ENCODE measurements at regions not wholly inside any gene's neighbourhood (a gene's known extent, or its start where the extent isn't known, plus 50 kb on each side); places are given as distances from the start of the nearest gene placed in this dataset.

DNA sequence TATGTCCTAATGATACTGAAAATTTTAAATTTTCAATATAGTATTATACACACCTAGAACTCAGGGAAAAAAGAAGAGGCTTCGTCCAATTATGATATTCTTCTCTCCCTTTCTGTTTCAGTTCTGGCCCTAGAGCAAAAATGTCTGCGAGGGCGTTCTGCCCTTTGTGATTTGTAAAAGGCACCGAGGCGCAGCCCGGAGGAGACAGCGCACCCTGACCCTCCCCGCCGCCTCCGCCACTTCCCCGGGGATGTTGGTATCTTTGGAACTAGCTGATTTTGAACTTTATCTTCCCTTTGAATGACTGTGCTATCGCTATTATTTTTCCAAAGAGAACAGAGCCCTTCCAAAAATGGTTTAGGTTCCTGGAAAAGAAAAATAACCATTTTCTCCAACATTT lies 173.2 kb upstream of the FAM9B start:
- Mint-ChIP-seq H3K9me3 (peaks cover 9% of the 10 kb centered on the region), H3K36me3 (no peaks in the 10 kb centered on the region), H3K4me1 (ENCODE audit: unreplicated experiment) (no peaks in the 10 kb centered on the region), H3K27ac (no peak overlapping the region), H3K27me3 (peaks cover 7% of the 10 kb centered on the region), H3K4me3 (peak overlapping the region; percentile 34)
- no peak for DNase-seq (ENCODE audit: extremely low spot score, unreplicated experiment)
- TF ChIP-seq, protein P1, sequence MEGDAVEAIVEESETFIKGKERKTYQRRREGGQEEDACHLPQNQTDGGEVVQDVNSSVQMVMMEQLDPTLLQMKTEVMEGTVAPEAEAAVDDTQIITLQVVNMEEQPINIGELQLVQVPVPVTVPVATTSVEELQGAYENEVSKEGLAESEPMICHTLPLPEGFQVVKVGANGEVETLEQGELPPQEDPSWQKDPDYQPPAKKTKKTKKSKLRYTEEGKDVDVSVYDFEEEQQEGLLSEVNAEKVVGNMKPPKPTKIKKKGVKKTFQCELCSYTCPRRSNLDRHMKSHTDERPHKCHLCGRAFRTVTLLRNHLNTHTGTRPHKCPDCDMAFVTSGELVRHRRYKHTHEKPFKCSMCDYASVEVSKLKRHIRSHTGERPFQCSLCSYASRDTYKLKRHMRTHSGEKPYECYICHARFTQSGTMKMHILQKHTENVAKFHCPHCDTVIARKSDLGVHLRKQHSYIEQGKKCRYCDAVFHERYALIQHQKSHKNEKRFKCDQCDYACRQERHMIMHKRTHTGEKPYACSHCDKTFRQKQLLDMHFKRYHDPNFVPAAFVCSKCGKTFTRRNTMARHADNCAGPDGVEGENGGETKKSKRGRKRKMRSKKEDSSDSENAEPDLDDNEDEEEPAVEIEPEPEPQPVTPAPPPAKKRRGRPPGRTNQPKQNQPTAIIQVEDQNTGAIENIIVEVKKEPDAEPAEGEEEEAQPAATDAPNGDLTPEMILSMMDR (conservative IDR thresholded peaks at IDR 0.05) = no peak

DNA sequence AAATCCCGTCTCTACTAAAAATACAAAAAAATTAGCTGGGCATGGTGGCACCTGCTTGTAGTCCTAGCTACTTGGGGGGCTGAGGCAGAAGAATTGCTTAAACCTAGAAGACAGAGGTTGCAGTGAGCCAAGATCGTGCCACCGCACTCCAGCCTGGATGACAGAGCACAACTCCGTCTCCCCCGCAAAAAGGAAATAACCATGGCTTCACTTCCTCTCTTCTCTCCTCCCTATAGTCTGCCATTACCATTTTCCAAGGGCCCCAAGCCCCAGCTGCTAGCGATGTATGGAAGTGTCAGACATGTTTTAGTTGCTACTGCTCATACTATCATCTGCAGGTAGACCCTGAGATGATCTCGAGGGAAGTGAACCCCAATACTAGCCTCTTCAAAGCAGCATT lies 177.3 kb upstream of the FAM9B start:
- Mint-ChIP-seq H3K4me1 (ENCODE audit: unreplicated experiment) (no peaks in the 10 kb centered on the region), H3K4me3 (no peak overlapping the region), H3K9me3 (peaks cover 6% of the 10 kb centered on the region), H3K27ac (no peak overlapping the region), H3K27me3 (peaks cover 8% of the 10 kb centered on the region), H3K36me3 (no peaks in the 10 kb centered on the region)
- no peak for DNase-seq (ENCODE audit: extremely low spot score, unreplicated experiment)
- TF ChIP-seq, protein P1 (conservative IDR thresholded peaks at IDR 0.05) = no peak

GRCh38 chrX:9221781-9222180 lies 187.9 kb upstream of the FAM9B start:
- Mint-ChIP-seq H3K4me1 (ENCODE audit: unreplicated experiment) (no peaks in the 10 kb centered on the region), H3K27me3 (no peaks in the 10 kb centered on the region), H3K9me3 (peaks cover 6% of the 10 kb centered on the region), H3K4me3 (no peak overlapping the region), H3K36me3 (no peaks in the 10 kb centered on the region), H3K27ac (no peak overlapping the region)
- TF ChIP-seq, protein P1 (conservative IDR thresholded peaks at IDR 0.05) = no peak
- DNase-seq (ENCODE audit: extremely low spot score, unreplicated experiment) = no peak

DNA sequence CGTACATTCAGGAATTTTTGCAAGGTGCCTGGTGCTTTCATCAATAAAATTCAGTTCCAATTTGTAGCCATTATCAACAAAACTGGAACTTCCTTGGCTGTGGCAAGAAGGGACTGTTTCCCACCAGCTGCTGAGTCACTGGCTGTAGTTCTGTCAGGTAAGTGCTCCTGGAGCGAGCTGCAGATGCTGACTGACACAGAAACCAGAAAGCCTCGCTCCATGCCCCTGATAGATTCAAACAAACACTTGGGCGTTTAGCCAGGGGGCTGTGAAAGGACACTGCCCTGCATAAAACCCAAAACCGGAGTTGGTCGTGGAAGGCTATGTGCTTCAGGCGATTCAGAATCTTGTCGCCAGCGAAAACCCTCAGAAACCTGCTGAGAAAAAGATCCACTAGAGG lies 188.4 kb upstream of the FAM9B start:
- DNase-seq (ENCODE audit: extremely low spot score, unreplicated experiment) = no peak
- TF ChIP-seq, protein P1 (conservative IDR thresholded peaks at IDR 0.05) = no peak
- Mint-ChIP-seq H3K36me3 (no peaks in the 10 kb centered on the region), H3K27ac (no peak overlapping the region), H3K27me3 (no peaks in the 10 kb centered on the region), H3K9me3 (peaks cover 6% of the 10 kb centered on the region), H3K4me3 (no peak overlapping the region), H3K4me1 (ENCODE audit: unreplicated experiment) (no peaks in the 10 kb centered on the region)

- no peak for DNase-seq (ENCODE audit: extremely low spot score, unreplicated experiment)
- H3K4me1 Mint-ChIP-seq (ENCODE audit: unreplicated experiment) = no peaks in the 10 kb centered on the region
- no peak overlapping the region for H3K4me3 Mint-ChIP-seq
- no peaks in the 10 kb centered on the region for H3K27me3 Mint-ChIP-seq
- no peaks in the 10 kb centered on the region for H3K36me3 Mint-ChIP-seq
- TF ChIP-seq, protein P1 (conservative IDR thresholded peaks at IDR 0.05) = no peak
- H3K27ac Mint-ChIP-seq = no peak overlapping the region
- H3K9me3 Mint-ChIP-seq = peaks cover 15% of the 10 kb centered on the region
Measured at GRCh38 chrX:9227276-9227675, 193.3 kb upstream of the FAM9B start.

DNA sequence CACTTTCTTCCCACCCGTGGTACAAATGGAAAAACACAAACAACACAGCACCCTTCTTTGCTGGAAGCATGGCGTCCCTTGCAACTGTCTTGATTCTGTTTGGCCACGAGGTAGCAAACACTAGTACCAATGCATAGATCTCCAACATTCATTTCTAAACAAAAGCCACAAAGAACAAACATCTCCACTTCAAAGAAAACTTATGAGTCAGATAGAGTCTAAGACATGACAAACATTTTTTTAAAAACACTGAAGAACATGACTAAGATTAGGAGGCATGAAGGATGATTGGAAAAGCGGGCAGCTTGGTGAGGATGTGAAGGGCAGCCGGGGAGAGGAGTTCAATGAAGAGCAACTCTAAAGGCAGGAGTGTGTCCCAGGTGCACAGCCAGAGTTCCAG lies 197.6 kb upstream of the FAM9B start:
- H3K4me3 Mint-ChIP-seq = no peak overlapping the region
- H3K4me1 Mint-ChIP-seq (ENCODE audit: unreplicated experiment) = no peaks in the 10 kb centered on the region
- H3K27ac Mint-ChIP-seq = no peak overlapping the region
- H3K36me3 Mint-ChIP-seq = no peaks in the 10 kb centered on the region
- H3K27me3 Mint-ChIP-seq = no peaks in the 10 kb centered on the region
- DNase-seq (ENCODE audit: extremely low spot score, unreplicated experiment) = no peak
- TF ChIP-seq, protein P1 (conservative IDR thresholded peaks at IDR 0.05) = no peak
- H3K9me3 Mint-ChIP-seq = peaks cover 13% of the 10 kb centered on the region
